ENCODE measurements at regions not wholly inside any gene's neighbourhood (a gene's known extent, or its start where the extent isn't known, plus 50 kb on each side); places are given as distances from the start of the nearest gene placed in this dataset.

GRCh38 chr4:132396636-132397035 is 752.5 kb upstream of the PCDH10 start:
- H2AFZ ChIP-seq (ENCODE audit: low read length) = peak overlapping the region; percentile 74; the same call in 1 of the 2 replicates

GRCh38 chr4:132417220-132417619 is 731.9 kb upstream of the PCDH10 start:
- Histone ChIP-seq H3K9ac (ENCODE audit: low read length) (no peak overlapping the region), H3K27ac (ENCODE audit: low read depth, low read length, poor library complexity, severe bottlenecking) (no peak overlapping the region), H3K4me3 (ENCODE audit: low read depth, low read length, poor library complexity, severe bottlenecking) (no peak overlapping the region), H3K36me3 (ENCODE audit: insufficient read depth, low read length) (no peaks in the 10 kb centered on the region), H2AFZ (ENCODE audit: low read length) (no peak overlapping the region), H3K9me3 (ENCODE audit: low read length) (peaks cover 44% of the 10 kb centered on the region), H3K4me2 (ENCODE audit: low read length) (no peak overlapping the region), H3K27me3 (ENCODE audit: insufficient read depth, low read length) (no peaks in the 10 kb centered on the region), H3K4me1 (ENCODE audit: insufficient read depth, low read length, severe bottlenecking) (no peaks in the 10 kb centered on the region), H3K79me2 (ENCODE audit: insufficient read depth, low read length) (no peaks in the 10 kb centered on the region), H4K20me1 (ENCODE audit: insufficient read depth, low read length) (no peaks in the 10 kb centered on the region), H3K9me2 (ENCODE audit: low read depth, low read length) (no peaks in the 10 kb centered on the region), H3F3A (ENCODE audit: insufficient read depth, low read length) (no peaks in the 10 kb centered on the region)
- TF ChIP-seq CTCF (IDR thresholded peaks at IDR 0.05; ENCODE audit: low read length) = no peak
- TF ChIP-seq EZH2 (IDR thresholded peaks at IDR 0.05; ENCODE audit: borderline replicate concordance, low read length) = no peak

More at GRCh38 chr4:132396636-132397035, 752.5 kb upstream of the PCDH10 start:
- Histone ChIP-seq H3K4me1 (ENCODE audit: insufficient read depth, low read length, severe bottlenecking) (peaks cover 24% of the 10 kb centered on the region), H3F3A (ENCODE audit: insufficient read depth, low read length) (no peaks in the 10 kb centered on the region; the same call in 1 of the 2 replicates), H3K27me3 (ENCODE audit: insufficient read depth, low read length) (no peaks in the 10 kb centered on the region), H3K36me3 (ENCODE audit: insufficient read depth, low read length) (no peaks in the 10 kb centered on the region), H3K9me3 (ENCODE audit: low read length) (peaks cover 7% of the 10 kb centered on the region; the same call in 1 of the 2 replicates), H4K20me1 (ENCODE audit: insufficient read depth, low read length) (no peaks in the 10 kb centered on the region), H3K9ac (ENCODE audit: low read length) (no peak overlapping the region), H3K27ac (ENCODE audit: low read depth, low read length, poor library complexity, severe bottlenecking) (no peak overlapping the region), H3K79me2 (ENCODE audit: insufficient read depth, low read length) (no peaks in the 10 kb centered on the region), H3K9me2 (ENCODE audit: low read depth, low read length) (no peaks in the 10 kb centered on the region), H3K4me2 (ENCODE audit: low read length) (no peak overlapping the region), H3K4me3 (ENCODE audit: low read depth, low read length, poor library complexity, severe bottlenecking) (no peak overlapping the region)
- TF ChIP-seq EZH2 (IDR thresholded peaks at IDR 0.05; ENCODE audit: borderline replicate concordance, low read length) = no peak
- TF ChIP-seq CTCF (IDR thresholded peaks at IDR 0.05; ENCODE audit: low read length) = no peak

GRCh38 chr4:132427125-132427524 is 722.0 kb upstream of the PCDH10 start:
- Histone ChIP-seq H3K4me1 (ENCODE audit: insufficient read depth, low read length, severe bottlenecking) (no peaks in the 10 kb centered on the region), H3K4me3 (ENCODE audit: low read depth, low read length, poor library complexity, severe bottlenecking) (no peak overlapping the region), H3K9me2 (ENCODE audit: low read depth, low read length) (no peaks in the 10 kb centered on the region), H3K36me3 (ENCODE audit: insufficient read depth, low read length) (no peaks in the 10 kb centered on the region), H3K27ac (ENCODE audit: low read depth, low read length, poor library complexity, severe bottlenecking) (no peak overlapping the region), H4K20me1 (ENCODE audit: insufficient read depth, low read length) (no peaks in the 10 kb centered on the region), H3K9ac (ENCODE audit: low read length) (no peak overlapping the region), H3K4me2 (ENCODE audit: low read length) (no peak overlapping the region), H2AFZ (ENCODE audit: low read length) (no peak overlapping the region), H3K27me3 (ENCODE audit: insufficient read depth, low read length) (no peaks in the 10 kb centered on the region), H3K9me3 (ENCODE audit: low read length) (no peaks in the 10 kb centered on the region; the same call in 1 of the 2 replicates), H3K79me2 (ENCODE audit: insufficient read depth, low read length) (no peaks in the 10 kb centered on the region), H3F3A (ENCODE audit: insufficient read depth, low read length) (no peaks in the 10 kb centered on the region)
- TF ChIP-seq CTCF (IDR thresholded peaks at IDR 0.05; ENCODE audit: low read length) = no peak
- TF ChIP-seq EZH2 (IDR thresholded peaks at IDR 0.05; ENCODE audit: borderline replicate concordance, low read length) = no peak
